ENCODE measurements at regions not wholly inside any gene's neighbourhood (a gene's known extent, or its start where the extent isn't known, plus 50 kb on each side); places are given as distances from the start of the nearest gene placed in this dataset.

DNA sequence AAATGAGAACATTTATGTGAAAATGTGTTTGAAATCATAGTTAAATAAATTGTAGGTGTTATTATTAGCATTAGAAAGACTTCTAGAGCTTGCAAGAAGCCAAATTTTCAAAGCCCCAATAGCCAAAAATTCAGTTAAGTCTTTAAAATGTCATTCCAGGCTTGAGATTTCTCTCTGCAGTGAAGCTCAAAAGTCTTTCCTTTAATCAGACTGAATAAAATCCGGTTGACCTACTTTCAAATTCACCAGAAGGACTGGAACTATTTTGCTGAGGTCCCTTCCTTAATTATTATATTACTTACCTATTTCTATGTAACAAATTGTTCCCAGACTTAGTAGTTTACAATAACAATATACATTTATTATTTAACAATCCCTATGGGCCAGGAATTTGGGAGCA is 112.2 kb upstream of the TRPM3 start:
- no peak for DNase-seq
- TF ChIP-seq CTCF (IDR thresholded peaks at IDR 0.05), result no peak
- H3K4me1 Mint-ChIP-seq (ENCODE audit: low read depth), result no peaks in the 10 kb centered on the region
- H3K27ac Mint-ChIP-seq, result no peak overlapping the region
- H3K27me3 Mint-ChIP-seq (ENCODE audit: insufficient read depth), result peaks cover 4% of the 10 kb centered on the region
- no peaks in the 10 kb centered on the region for H3K36me3 Mint-ChIP-seq (ENCODE audit: low read depth)
- H3K4me3 Mint-ChIP-seq, result no peak overlapping the region
- no peaks in the 10 kb centered on the region for H3K9me3 Mint-ChIP-seq

DNA sequence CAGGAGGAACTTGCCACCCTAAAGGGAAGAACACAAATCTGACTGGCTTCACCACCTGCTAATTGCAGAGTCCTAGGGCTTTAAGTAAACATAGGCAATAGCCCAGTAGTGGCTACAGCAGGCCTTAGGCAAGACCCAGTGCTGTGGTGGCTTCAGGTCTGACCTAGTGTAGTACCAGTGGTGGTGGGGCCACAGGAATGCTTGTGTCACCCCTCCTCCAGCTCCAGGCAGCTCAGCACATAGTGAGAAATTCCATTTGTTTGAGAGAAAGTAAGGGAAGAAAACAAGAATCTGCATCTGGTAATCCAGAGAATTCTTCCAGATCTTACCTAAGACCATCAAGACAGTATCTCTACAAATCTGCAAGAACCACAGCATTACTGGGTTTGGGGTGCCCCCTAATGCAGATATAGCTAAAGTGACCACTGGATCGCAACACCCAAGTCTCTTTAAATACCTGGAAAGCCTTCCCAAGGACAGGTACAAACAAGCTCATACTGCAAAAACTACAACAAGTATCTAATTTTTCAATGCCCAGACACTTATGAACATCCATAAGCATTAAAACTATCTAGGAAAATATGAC is 102.6 kb upstream of the TRPM3 start:
- Mint-ChIP-seq H3K4me1 (ENCODE audit: low read depth) (no peaks in the 10 kb centered on the region), H3K9me3 (no peaks in the 10 kb centered on the region), H3K27ac (no peak overlapping the region), H3K27me3 (ENCODE audit: insufficient read depth) (peaks cover 2% of the 10 kb centered on the region; the same call in 1 of the 2 replicates), H3K36me3 (ENCODE audit: low read depth) (no peaks in the 10 kb centered on the region), H3K4me3 (no peak overlapping the region)
- no peak for TF ChIP-seq CTCF (IDR thresholded peaks at IDR 0.05)
- no peak for DNase-seq

- no peak for DNase-seq
- TF ChIP-seq CTCF (IDR thresholded peaks at IDR 0.05), result no peak
- no peaks in the 10 kb centered on the region for H3K36me3 Mint-ChIP-seq (ENCODE audit: low read depth)
- H3K9me3 Mint-ChIP-seq, result no peaks in the 10 kb centered on the region
- H3K4me3 Mint-ChIP-seq, result no peak overlapping the region
- no peak overlapping the region for H3K27ac Mint-ChIP-seq
- no peaks in the 10 kb centered on the region for H3K4me1 Mint-ChIP-seq (ENCODE audit: low read depth)
- H3K27me3 Mint-ChIP-seq (ENCODE audit: insufficient read depth), result 0 out of 2 replicates have a peak, but pooled peaks cover 2% of the 10 kb centered on the region
Measured at GRCh38 chr9:71218774-71219173, 97.4 kb upstream of the TRPM3 start.

GRCh38 chr9:71213633-71214032 is 92.2 kb upstream of the TRPM3 start:
- H3K36me3 Mint-ChIP-seq (ENCODE audit: low read depth), result no peaks in the 10 kb centered on the region
- no peaks in the 10 kb centered on the region for H3K27me3 Mint-ChIP-seq (ENCODE audit: insufficient read depth)
- DNase-seq, result no peak

GRCh38 chr9:71210326-71210725 is 88.9 kb upstream of the TRPM3 start:
- H3K9me3 Mint-ChIP-seq, result no peaks in the 10 kb centered on the region; the same call in 1 of the 2 replicates
- H3K4me1 Mint-ChIP-seq (ENCODE audit: low read depth), result no peaks in the 10 kb centered on the region
- no peaks in the 10 kb centered on the region for H3K27me3 Mint-ChIP-seq (ENCODE audit: insufficient read depth)
- no peak for DNase-seq
- no peak for TF ChIP-seq CTCF (IDR thresholded peaks at IDR 0.05)
- no peak overlapping the region for H3K27ac Mint-ChIP-seq
- no peak overlapping the region for H3K4me3 Mint-ChIP-seq
- no peaks in the 10 kb centered on the region for H3K36me3 Mint-ChIP-seq (ENCODE audit: low read depth)

More at GRCh38 chr9:71213633-71214032, 92.2 kb upstream of the TRPM3 start:
- no peak for TF ChIP-seq CTCF (IDR thresholded peaks at IDR 0.05)
- Mint-ChIP-seq H3K4me1 (ENCODE audit: low read depth) (no peaks in the 10 kb centered on the region), H3K9me3 (no peaks in the 10 kb centered on the region; the same call in 1 of the 2 replicates), H3K4me3 (no peak overlapping the region), H3K27ac (no peak overlapping the region)

All from HFFc6 (cell line).